Common myeloid progenitor, CD34-positive (primary cell): ENCODE measurements at regions not wholly inside any gene's neighbourhood (a gene's known extent, or its start where the extent isn't known, plus 50 kb on each side); places are given as distances from the start of the nearest gene placed in this dataset.

Source experiments
- CTCF ChIA-PET: fragments of 350-600 bp; sonication (Branson Sonifier 250); formaldehyde crosslinking; loops from one replicate; lab custom pipeline; 2021; ENCODE audit warnings: antibody characterized with exemption; lab: Charles Lee
- POLR2A ChIA-PET: fragments of 350-600 bp; sonication (Branson Sonifier 250); formaldehyde crosslinking; loops from one replicate; lab custom pipeline; 2021; ENCODE audit warnings: antibody characterized with exemption; lab: Charles Lee
- DNase-seq, 3 donors: peaks; one replicate each; pipeline versions ENCODE4 v3.0.0 to v3.0.0-alpha.2; 2013
- H3K27ac ChIP-seq, 2 experiments: 1 replicate in 1 of 2; 2 replicates in 1 of 2; pipeline ENCODE4 v1.7.0; 2013; ENCODE audit warnings: inconsistent platforms in 2 of 2, low read length in 2 of 2, mild to moderate bottlenecking in 2 of 2, low read depth in 1 of 2, moderate library complexity in 1 of 2; ENCODE audit not compliant: severe bottlenecking in 2 of 2, insufficient read depth in 1 of 2, poor library complexity in 1 of 2
- H3K27me3 ChIP-seq, 5 experiments: replicated peaks in 2 of 5; 1 replicate in 3 of 5; 2 replicates in 2 of 5; pipeline versions ENCODE4 v1.6.1 to v1.7.0; 2013; ENCODE audit warnings: low read length in 4 of 5, mild to moderate bottlenecking in 2 of 5, moderate library complexity in 2 of 5, inconsistent platforms in 1 of 5; ENCODE audit not compliant: insufficient read depth in 5 of 5, control insufficient read depth in 4 of 5
- H3K36me3 ChIP-seq, 4 experiments: 1 replicate in 2 of 4; 2 replicates in 2 of 4; pipeline versions ENCODE4 v1.6.1 to v1.7.0; 2013; ENCODE audit warnings: low read length in 3 of 4, control low read depth in 1 of 4, mild to moderate bottlenecking in 1 of 4; ENCODE audit not compliant: control insufficient read depth in 4 of 4, insufficient read depth in 4 of 4
- H3K4me1 ChIP-seq, 4 experiments: 1 replicate in 3 of 4; 2 replicates in 1 of 4; pipeline versions ENCODE4 v1.6.1 to v1.7.1; 2013; ENCODE audit warnings: low read length in 3 of 4, mild to moderate bottlenecking in 3 of 4, control low read depth in 1 of 4, inconsistent platforms in 1 of 4, moderate library complexity in 1 of 4; ENCODE audit not compliant: control insufficient read depth in 4 of 4, insufficient read depth in 4 of 4; ENCODE audit errors: control extremely low read depth in 1 of 4
- H3K4me3 ChIP-seq, 7 experiments: 1 replicate in 4 of 7; 2 replicates in 3 of 7; pipeline versions ENCODE4 v1.5.1 to v1.7.0; 2013; ENCODE audit warnings: mild to moderate bottlenecking in 7 of 7, low read length in 6 of 7, moderate library complexity in 6 of 7, inconsistent platforms in 2 of 7, low read depth in 2 of 7, control low read depth in 1 of 7; ENCODE audit not compliant: insufficient read depth in 4 of 7, control insufficient read depth in 1 of 7; ENCODE audit errors: extremely low read depth in 1 of 7
- H3K9me3 ChIP-seq, 5 experiments: 1 replicate in 4 of 5; 2 replicates in 1 of 5; pipeline versions ENCODE4 v1.6.1 to v1.7.1; 2013; ENCODE audit warnings: low read length in 4 of 5, mild to moderate bottlenecking in 2 of 5, inconsistent platforms in 1 of 5, low read depth in 1 of 5, moderate library complexity in 1 of 5; ENCODE audit not compliant: control insufficient read depth in 4 of 5, insufficient read depth in 2 of 5; ENCODE audit errors: control extremely low read depth in 1 of 5
- WGBS: methylation state at CpG from one replicate; pipeline ENCODE4 v1.1.5; 2013; ENCODE audit not compliant: insufficient coverage; 5-methylcytosine and 5-hydroxymethylcytosine counted together

DNA sequence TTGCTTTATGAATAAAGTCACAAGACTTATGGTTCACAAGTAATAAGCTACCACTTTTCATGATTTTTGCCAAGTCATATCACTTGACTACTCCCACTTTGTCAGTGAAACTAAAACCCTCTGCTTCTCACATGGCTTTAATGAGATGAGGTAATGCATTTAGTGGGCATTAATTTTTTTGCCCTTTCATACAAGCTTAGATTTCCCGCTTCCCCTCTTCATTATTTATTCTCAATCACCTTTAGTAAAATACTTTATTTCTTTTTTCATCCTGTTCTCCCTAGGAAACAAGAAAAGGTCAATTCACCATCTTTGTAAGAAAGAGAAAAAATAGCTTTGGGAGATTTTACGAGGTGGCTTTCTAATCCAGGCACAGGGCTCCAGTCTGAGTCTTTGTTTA, 109.6 kb upstream of the STARD3NL start:
- WGBS = 100% methylated on average over 1 of the region's 2 CpGs
- ChIA-PET CTCF (interaction anchor here (1.1 kb wide), 1 partner anchor 46 kb away, joined by 3 read pairs; no protein-coding TSS in a partner anchor), POLR2A (interaction anchor here (0.6 kb wide), 1 partner anchor 20 kb away, joined by 3 read pairs; no protein-coding TSS in a partner anchor)
- H3K4me3 ChIP-seq = no peak overlapping the region
- H3K4me1 ChIP-seq = no peaks in the 10 kb centered on the region
- H3K9me3 ChIP-seq = no peaks in the 10 kb centered on the region
- H3K36me3 ChIP-seq = no peaks in the 10 kb centered on the region
- no peak overlapping the region for H3K27ac ChIP-seq
- H3K27me3 ChIP-seq = no peaks in the 10 kb centered on the region
- DNase-seq = peak in 2 of 3 donors; percentile 1 to 23

DNA sequence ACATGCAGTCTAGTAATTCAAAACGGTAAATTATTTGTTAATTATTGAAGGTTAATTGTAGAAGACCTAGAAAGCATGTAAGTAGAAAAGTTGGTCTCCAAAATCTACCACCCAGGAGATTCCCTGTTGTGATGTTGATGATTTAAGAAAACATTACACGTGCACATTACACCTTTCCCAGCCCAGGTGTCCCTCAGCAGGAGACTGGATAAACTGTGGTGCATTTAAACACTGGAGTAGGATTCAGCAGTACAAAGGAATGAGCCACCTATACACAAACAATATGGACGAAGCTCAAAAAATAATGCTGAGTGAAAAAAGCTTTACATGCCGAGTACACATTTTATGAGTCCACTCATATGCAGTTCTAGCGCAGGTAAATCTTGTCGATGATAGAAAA, 109.0 kb upstream of the STARD3NL start:
- Histone ChIP-seq H3K27me3 (no peaks in the 10 kb centered on the region), H3K4me1 (no peaks in the 10 kb centered on the region), H3K9me3 (no peaks in the 10 kb centered on the region), H3K27ac (no peak overlapping the region), H3K36me3 (no peaks in the 10 kb centered on the region), H3K4me3 (no peak overlapping the region)
- 100% methylated on average over 4 of the region's 6 CpGs for WGBS
- ChIA-PET CTCF (interaction anchor here (1.1 kb wide), 1 partner anchor 47 kb away, joined by 3 read pairs; no protein-coding TSS in a partner anchor), POLR2A (interaction anchor here (0.6 kb wide), 1 partner anchor 21 kb away, joined by 3 read pairs; no protein-coding TSS in a partner anchor)
- no peak for DNase-seq

DNA sequence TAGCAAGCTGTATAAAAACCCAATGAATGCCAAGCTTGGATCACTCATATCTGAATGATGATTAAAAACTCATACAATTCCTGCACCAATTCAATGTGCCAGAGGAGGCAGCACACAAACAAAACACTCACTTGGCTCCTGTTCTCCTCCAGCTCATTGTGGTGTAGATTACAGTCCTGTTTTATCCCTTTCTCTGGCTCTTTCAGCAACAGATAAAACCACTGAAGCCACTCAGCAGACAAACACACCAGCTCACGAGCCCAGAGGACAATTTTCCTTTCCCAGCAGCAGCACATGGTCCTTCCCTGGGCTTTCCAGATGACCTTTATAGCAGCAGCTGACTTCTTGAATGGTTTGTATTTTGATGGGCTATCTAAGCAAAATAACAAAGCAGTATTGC, 107.3 kb upstream of the STARD3NL start:
- H3K36me3 ChIP-seq = no peaks in the 10 kb centered on the region
- CTCF ChIA-PET = interaction anchor here (0.7 to 1.3 kb wide), 4 partner anchors 10 to 154 kb away, joined by 3 to 4 read pairs (median 3); partner anchors contain the start of gene SFRP4
- no peak overlapping the region for H3K4me3 ChIP-seq
- peaks cover 0 to 1% (median 0%) of the 10 kb centered on the region in 5 experiments for H3K9me3 ChIP-seq
- no peaks in the 10 kb centered on the region for H3K4me1 ChIP-seq
- POLR2A ChIA-PET = no interaction called here
- WGBS = no CpG with 5 or more reads among the region's 1 CpG
- peak; percentile 10 to 25 (median 14) for DNase-seq
- no peaks in the 10 kb centered on the region for H3K27me3 ChIP-seq
- H3K27ac ChIP-seq = no peak overlapping the region

DNA sequence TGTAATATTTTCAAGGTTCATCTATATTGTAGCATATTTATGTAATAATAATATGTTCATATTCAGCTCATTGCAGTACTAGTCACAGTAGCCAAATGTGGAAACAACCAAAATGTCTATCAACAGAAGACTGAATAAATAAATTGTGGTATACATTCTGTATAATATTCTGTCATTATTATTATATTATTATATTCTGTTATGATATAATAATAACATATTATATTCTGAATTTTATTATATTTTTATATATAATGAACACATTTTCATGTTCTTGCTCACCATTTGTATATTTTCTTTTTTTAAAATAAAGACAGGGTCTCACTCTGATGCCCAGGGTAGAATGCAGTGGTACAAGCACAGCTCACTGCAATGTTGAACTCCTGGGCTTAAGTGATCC, 91.2 kb upstream of the STARD3NL start:
- no peak overlapping the region for H3K27ac ChIP-seq
- no peaks in the 10 kb centered on the region for H3K27me3 ChIP-seq
- no peaks in the 10 kb centered on the region for H3K4me1 ChIP-seq
- ChIA-PET POLR2A (no interaction called here), CTCF (interaction anchor here (1.2 kb wide), 1 partner anchor 290 kb away, joined by 3 read pairs; no protein-coding TSS in a partner anchor)
- H3K9me3 ChIP-seq = peaks cover 0 to 17% (median 0%) of the 10 kb centered on the region in 5 experiments
- no peak overlapping the region for H3K4me3 ChIP-seq
- H3K36me3 ChIP-seq = no peaks in the 10 kb centered on the region
- no peak for DNase-seq

DNA sequence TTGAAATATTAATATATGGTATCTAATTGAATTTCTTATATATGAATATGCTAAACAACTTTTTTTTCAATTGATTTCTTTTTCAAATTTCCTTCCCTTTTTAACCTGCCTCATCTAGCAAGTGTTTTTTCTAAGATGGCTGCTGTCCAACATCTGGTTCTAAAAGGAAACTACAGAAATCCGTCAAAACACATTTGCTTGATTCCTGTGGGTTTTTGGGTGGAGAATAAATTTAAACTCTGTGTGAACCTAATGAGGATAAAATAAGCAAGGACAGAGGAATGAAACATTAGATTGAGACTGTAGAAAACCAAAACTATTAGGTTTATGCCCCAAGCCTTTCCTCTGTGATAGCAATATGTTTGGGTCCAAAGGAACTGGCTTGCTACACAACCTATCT, 75.5 kb upstream of the STARD3NL start:
- DNase-seq = peak; percentile 69 to 95 (median 95)
- Histone ChIP-seq H3K36me3 (no peaks in the 10 kb centered on the region), H3K27ac (no peak overlapping the region), H3K9me3 (peaks cover 0 to 14% (median 10%) of the 10 kb centered on the region in 5 experiments), H3K4me3 (peak overlapping the region in 4 of 7 experiments; percentile 24 to 77 (median 46)), H3K27me3 (no peaks in the 10 kb centered on the region), H3K4me1 (peaks cover 3 to 15% (median 13%) of the 10 kb centered on the region in 4 experiments)
- POLR2A ChIA-PET = no interaction called here
- WGBS = 0% methylated on average over 1 of the region's 1 CpG
- CTCF ChIA-PET = interaction anchor here (1.1 to 1.3 kb wide), 4 partner anchors 115 to 272 kb away, joined by 4 to 7 read pairs (median 6); no protein-coding TSS in a partner anchor

DNA sequence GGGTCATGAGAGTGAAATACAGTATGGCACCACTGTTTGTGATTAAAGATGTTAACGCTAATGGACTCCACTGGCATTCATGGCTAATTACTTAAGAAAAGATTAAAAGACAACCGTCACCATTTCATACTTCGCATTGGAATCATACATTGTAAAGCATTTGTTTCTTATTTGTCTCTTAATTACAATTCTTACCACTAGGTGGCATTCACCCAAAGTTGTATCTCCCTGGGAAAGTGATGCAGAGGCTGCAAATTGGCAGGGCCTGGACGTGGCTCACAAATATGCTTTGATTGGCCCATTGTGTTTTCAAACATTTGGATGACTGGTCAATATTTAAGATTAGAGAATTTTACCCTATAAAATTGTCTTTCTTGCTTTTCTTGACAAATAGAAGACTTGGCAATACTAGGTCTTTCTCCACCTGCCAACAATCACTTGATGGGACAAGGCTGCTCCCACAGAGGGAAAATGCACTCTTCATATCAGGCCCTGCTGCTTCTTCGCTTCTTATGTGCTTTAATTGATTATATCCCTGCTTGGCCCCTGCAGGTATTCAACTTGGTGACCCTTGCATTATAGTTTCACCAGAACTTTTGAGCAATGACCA, 72.1 kb upstream of the STARD3NL start:
- Histone ChIP-seq H3K4me1 (peaks cover 3 to 15% (median 13%) of the 10 kb centered on the region in 4 experiments), H3K36me3 (no peaks in the 10 kb centered on the region), H3K27ac (no peak overlapping the region), H3K4me3 (no peak overlapping the region), H3K9me3 (no peaks in the 10 kb centered on the region), H3K27me3 (no peaks in the 10 kb centered on the region)
- 91% methylated on average over 1 of the region's 5 CpGs for WGBS
- peak; percentile 52 to 70 (median 68) for DNase-seq
- CTCF ChIA-PET = interaction anchor here (1.0 to 4.7 kb wide), 9 partner anchors 10 to 204 kb away, joined by 3 to 48 read pairs (median 4); partner anchors contain the start of genes EPDR1 and SFRP4
- POLR2A ChIA-PET = no interaction called here

DNA sequence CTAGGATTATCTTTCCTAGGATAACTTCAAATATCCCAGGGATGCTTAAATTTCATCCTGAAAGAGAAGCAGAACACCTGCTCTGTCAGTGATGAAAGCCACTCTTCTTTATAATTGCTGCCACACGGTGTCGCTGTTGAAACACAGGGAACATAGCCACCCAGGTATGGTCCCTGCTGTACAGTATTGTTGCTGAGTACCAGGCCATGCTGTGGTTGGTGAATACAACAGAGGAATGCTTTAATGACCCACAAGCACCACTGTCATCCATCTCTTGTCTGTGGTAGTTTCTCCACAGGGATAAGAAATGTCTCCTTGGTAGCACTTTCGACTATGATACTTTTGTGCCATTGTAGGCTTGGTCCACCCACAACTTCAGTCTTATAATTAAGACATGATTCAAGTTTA, 70.6 kb upstream of the STARD3NL start:
- DNase-seq = peak; percentile 51 to 71 (median 65)
- H3K9me3 ChIP-seq = no peaks in the 10 kb centered on the region
- no peak overlapping the region for H3K4me3 ChIP-seq
- ChIA-PET CTCF (interaction anchor here (0.7 to 4.7 kb wide), 25 partner anchors 13 to 267 kb away, joined by 3 to 48 read pairs (median 4); partner anchors contain the start of genes EPDR1 and SFRP4), POLR2A (no interaction called here)
- peaks cover 0 to 8% (median 7%) of the 10 kb centered on the region in 4 experiments for H3K4me1 ChIP-seq
- no peaks in the 10 kb centered on the region for H3K27me3 ChIP-seq
- WGBS = 33% methylated on average over 3 of the region's 3 CpGs
- no peaks in the 10 kb centered on the region for H3K36me3 ChIP-seq
- H3K27ac ChIP-seq = no peak overlapping the region
